Upper lobe of left lung (tissue), 4 donors: ENCODE measurements at regions not wholly inside any gene's neighbourhood (a gene's known extent, or its start where the extent isn't known, plus 50 kb on each side); places are given as distances from the start of the nearest gene placed in this dataset.

Source experiments
- CTCF ChIP-seq, 6 experiments: fragments of 450-650 bp in 4 of 6; fragments of 200-600 bp in 2 of 6; sonication (generic) in 2 of 6; IDR thresholded peaks; one replicate each; pipeline ENCODE4 v1.5.1; 2016 to 2019; ENCODE audit warnings: antibody characterized with exemption in 6 of 6
- POLR2AphosphoS5 ChIP-seq, 2 donors: sonication (generic); formaldehyde crosslinking; IDR thresholded peaks; one replicate each; pipeline ENCODE4 v1.5.1; 2017; ENCODE audit warnings: antibody characterized with exemption in 2 of 2

- TF ChIP-seq POLR2AphosphoS5 (IDR thresholded peaks at IDR 0.05) (no peak), CTCF (IDR thresholded peaks at IDR 0.05) (no peak)
Measured at GRCh38 chr3:101966226-101966625, 116.9 kb downstream of the NFKBIZ start.
